GM23338 (cell line): ENCODE measurements at regions not wholly inside any gene's neighbourhood (a gene's known extent, or its start where the extent isn't known, plus 50 kb on each side); places are given as distances from the start of the nearest gene placed in this dataset.

Experiments
- ATAC-seq: fragments of 200-7000 bp; cut with Tn5 transposase; 3 replicates; pipeline ENCODE4 v1.9.1; 2020
- DNase-seq: peaks from one replicate; pipeline ENCODE4 v3.0.0-alpha.2; 2015; ENCODE audit warnings: low spot score
- H2AFZ ChIP-seq: fragments of 200-600 bp; sonication (generic); 2 replicates; pipeline ENCODE4 v1.8.0; 2016; ENCODE audit warnings: antibody characterized with exemption, mild to moderate bottlenecking, moderate library complexity
- H3F3A ChIP-seq: fragments of 200-600 bp; sonication (generic); replicated peaks from 2 replicates; pipeline ENCODE4 v1.8.0; 2017; ENCODE audit warnings: antibody characterized with exemption, mixed run types, low read depth
- H3K27ac ChIP-seq: fragments of 200-600 bp; sonication (generic); 2 replicates; pipeline ENCODE4 v1.6.1; 2016; ENCODE audit warnings: low read depth
- H3K27me3 ChIP-seq: fragments of 200-600 bp; sonication (generic); 2 replicates; pipeline ENCODE4 v1.8.0; 2016; ENCODE audit warnings: mild to moderate bottlenecking, mixed run types, moderate library complexity; ENCODE audit not compliant: insufficient read depth
- H3K36me3 ChIP-seq: fragments of 200-600 bp; sonication (generic); 2 replicates; pipeline ENCODE4 v1.8.0; 2016; ENCODE audit warnings: mild to moderate bottlenecking; ENCODE audit not compliant: insufficient read depth
- H3K4me1 ChIP-seq: fragments of 200-600 bp; sonication (generic); 2 replicates; pipeline ENCODE4 v1.8.0; 2016; ENCODE audit warnings: mild to moderate bottlenecking, moderate library complexity; ENCODE audit not compliant: insufficient read depth
- H3K4me2 ChIP-seq: fragments of 200-600 bp; sonication (generic); 2 replicates; pipeline ENCODE4 v1.7.1; 2017; ENCODE audit warnings: mixed run types
- H3K4me3 ChIP-seq: fragments of 200-600 bp; sonication (generic); 2 replicates; pipeline ENCODE4 v1.6.1; 2016; ENCODE audit warnings: mixed run types
- H3K79me2 ChIP-seq: fragments of 200-600 bp; sonication (generic); replicated peaks from 2 replicates; pipeline ENCODE4 v1.8.0; 2017; ENCODE audit warnings: mild to moderate bottlenecking; ENCODE audit not compliant: insufficient read depth
- H3K9me2 ChIP-seq: fragments of 200-600 bp; sonication (generic); 2 replicates; pipeline ENCODE4 v1.8.0; 2017; ENCODE audit not compliant: insufficient read depth
- H4K20me1 ChIP-seq: fragments of 200-600 bp; sonication (generic); replicated peaks from 2 replicates; pipeline ENCODE4 v1.8.0; 2017; ENCODE audit warnings: mild to moderate bottlenecking; ENCODE audit not compliant: insufficient read depth
- H3K27ac Mint-ChIP-seq: 2 replicates; pipeline ENCODE4 v1.8.0; 2020; ENCODE audit warnings: inconsistent platforms, mild to moderate bottlenecking, moderate library complexity, mixed read lengths
- H3K27me3 Mint-ChIP-seq: 3 replicates; pipeline ENCODE4 v1.8.0; 2022; ENCODE audit warnings: low read depth, mild to moderate bottlenecking, moderate library complexity, mixed read lengths, inconsistent platforms; ENCODE audit not compliant: insufficient read depth, poor library complexity
- H3K36me3 Mint-ChIP-seq: 3 replicates; pipeline ENCODE4 v1.8.0; 2021; ENCODE audit warnings: low read depth, mild to moderate bottlenecking, inconsistent platforms, moderate library complexity, mixed read lengths
- H3K4me1 Mint-ChIP-seq: 3 replicates; pipeline ENCODE4 v1.8.0; 2020; ENCODE audit warnings: mild to moderate bottlenecking, inconsistent platforms, mixed read lengths
- H3K4me3 Mint-ChIP-seq: 3 replicates; pipeline ENCODE4 v1.8.0; 2021; ENCODE audit warnings: moderate library complexity, mild to moderate bottlenecking, inconsistent platforms, mixed read lengths
- H3K9me3 Mint-ChIP-seq: 3 replicates; pipeline ENCODE4 v1.8.0; 2020; ENCODE audit warnings: moderate library complexity, mild to moderate bottlenecking, inconsistent platforms, mixed read lengths
- CREB1 ChIP-seq: fragments of 250-450 bp; sonication (Bioruptor Pico); IDR thresholded peaks from 2 replicates; pipeline ENCODE4 v1.5.0; 2020; ENCODE audit warnings: low read depth, mild to moderate bottlenecking, moderate library complexity
- ETS1 ChIP-seq: IDR thresholded peaks from 2 replicates; pipeline ENCODE4 v1.6.1; 2016; ENCODE audit warnings: antibody characterized with exemption
- EZH2 ChIP-seq: fragments of 200-600 bp; sonication (generic); IDR thresholded peaks from one replicate; pipeline ENCODE4 v1.8.0; 2017; ENCODE audit warnings: antibody characterized with exemption, mild to moderate bottlenecking, low read depth; ENCODE audit not compliant: unreplicated experiment
- STAT1 ChIP-seq: IDR thresholded peaks from one replicate; pipeline ENCODE4 v1.6.1; 2016; ENCODE audit warnings: antibody characterized with exemption; ENCODE audit not compliant: unreplicated experiment
- ZNF114 ChIP-seq: fragments of 250-450 bp; sonication (Bioruptor Pico); IDR thresholded peaks from 2 replicates; pipeline ENCODE4 v1.5.0; 2020; ENCODE audit warnings: mild to moderate bottlenecking, moderate library complexity
- ZNF331 ChIP-seq: fragments of 250-450 bp; sonication (Bioruptor Pico); IDR thresholded peaks from 2 replicates; pipeline ENCODE4 v1.5.0; 2020; ENCODE audit warnings: low read depth, mild to moderate bottlenecking, moderate library complexity
- ZNF462 ChIP-seq: fragments of 250-450 bp; sonication (Bioruptor Pico); IDR thresholded peaks from 2 replicates; pipeline ENCODE4 v1.5.0; 2020; ENCODE audit warnings: mild to moderate bottlenecking, moderate library complexity
- TF ChIP-seq, protein P1 (sequence below): IDR thresholded peaks from one replicate; pipeline ENCODE4 v1.6.1; 2018; ENCODE audit warnings: antibody characterized with exemption; ENCODE audit not compliant: unreplicated experiment

- peaks cover 2% of the 10 kb centered on the region; the same call in 1 of the 3 replicates for H3K36me3 Mint-ChIP-seq
- H3K27ac Mint-ChIP-seq: no peak overlapping the region
- H3K9me3 Mint-ChIP-seq: peaks cover 6% of the 10 kb centered on the region; the same call in 1 of the 3 replicates
- Histone ChIP-seq H3K4me3 (no peak overlapping the region), H3K36me3 (0 out of 2 replicates have a peak, but pooled peaks cover 4% of the 10 kb centered on the region), H3K9me2 (peaks cover 5% of the 10 kb centered on the region; the same call in 1 of the 2 replicates), H3K79me2 (no peaks in the 10 kb centered on the region), H3K27ac (no peak overlapping the region), H3K4me1 (no peaks in the 10 kb centered on the region), H3K27me3 (no peaks in the 10 kb centered on the region), H4K20me1 (no peaks in the 10 kb centered on the region), H2AFZ (no peak overlapping the region), H3F3A (no peaks in the 10 kb centered on the region), H3K4me2 (no peak overlapping the region)
- H3K27me3 Mint-ChIP-seq: no peaks in the 10 kb centered on the region
- TF ChIP-seq ETS1: no peak
- TF ChIP-seq STAT1: no peak
- TF ChIP-seq EZH2: no peak
- TF ChIP-seq, protein P1, sequence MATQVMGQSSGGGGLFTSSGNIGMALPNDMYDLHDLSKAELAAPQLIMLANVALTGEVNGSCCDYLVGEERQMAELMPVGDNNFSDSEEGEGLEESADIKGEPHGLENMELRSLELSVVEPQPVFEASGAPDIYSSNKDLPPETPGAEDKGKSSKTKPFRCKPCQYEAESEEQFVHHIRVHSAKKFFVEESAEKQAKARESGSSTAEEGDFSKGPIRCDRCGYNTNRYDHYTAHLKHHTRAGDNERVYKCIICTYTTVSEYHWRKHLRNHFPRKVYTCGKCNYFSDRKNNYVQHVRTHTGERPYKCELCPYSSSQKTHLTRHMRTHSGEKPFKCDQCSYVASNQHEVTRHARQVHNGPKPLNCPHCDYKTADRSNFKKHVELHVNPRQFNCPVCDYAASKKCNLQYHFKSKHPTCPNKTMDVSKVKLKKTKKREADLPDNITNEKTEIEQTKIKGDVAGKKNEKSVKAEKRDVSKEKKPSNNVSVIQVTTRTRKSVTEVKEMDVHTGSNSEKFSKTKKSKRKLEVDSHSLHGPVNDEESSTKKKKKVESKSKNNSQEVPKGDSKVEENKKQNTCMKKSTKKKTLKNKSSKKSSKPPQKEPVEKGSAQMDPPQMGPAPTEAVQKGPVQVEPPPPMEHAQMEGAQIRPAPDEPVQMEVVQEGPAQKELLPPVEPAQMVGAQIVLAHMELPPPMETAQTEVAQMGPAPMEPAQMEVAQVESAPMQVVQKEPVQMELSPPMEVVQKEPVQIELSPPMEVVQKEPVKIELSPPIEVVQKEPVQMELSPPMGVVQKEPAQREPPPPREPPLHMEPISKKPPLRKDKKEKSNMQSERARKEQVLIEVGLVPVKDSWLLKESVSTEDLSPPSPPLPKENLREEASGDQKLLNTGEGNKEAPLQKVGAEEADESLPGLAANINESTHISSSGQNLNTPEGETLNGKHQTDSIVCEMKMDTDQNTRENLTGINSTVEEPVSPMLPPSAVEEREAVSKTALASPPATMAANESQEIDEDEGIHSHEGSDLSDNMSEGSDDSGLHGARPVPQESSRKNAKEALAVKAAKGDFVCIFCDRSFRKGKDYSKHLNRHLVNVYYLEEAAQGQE: no peak
- no peak for TF ChIP-seq CREB1 (CRISPR knock-in tag)
- no peak for TF ChIP-seq ZNF462
- no peak for TF ChIP-seq ZNF331 (CRISPR knock-in tag)
- TF ChIP-seq ZNF114 (CRISPR knock-in tag): no peak
- H3K4me3 Mint-ChIP-seq: no peak overlapping the region
- DNase-seq (no peak), ATAC-seq (no peak)
- H3K4me1 Mint-ChIP-seq: peaks cover 11% of the 10 kb centered on the region; the same call in 2 of the 3 replicates
These were observed 277.7 kb upstream of the NT5E start for GRCh38 chr6:85172161-85172560.
